HG03064 (cell line): ENCODE measurements at regions not wholly inside any gene's neighbourhood (a gene's known extent, or its start where the extent isn't known, plus 50 kb on each side); places are given as distances from the start of the nearest gene placed in this dataset.
"Not testable (repeated sequence)": the region's sequence is repeated elsewhere in the genome, so short reads cannot be mapped to it uniquely, and the experiment has no call there.

Experiments used
- ATAC-seq: cut with Tn5 transposase; IDR thresholded peaks from one replicate; pipeline ENCODE4 v1.9.1; 2021; ENCODE audit warnings: low read depth; ENCODE audit not compliant: unreplicated experiment

GRCh38 chr10:15921423-15921945, 61.2 kb upstream of the MINDY3 start:
- ATAC-seq = not testable (repeated sequence)

- ATAC-seq = no peak
Measured at GRCh38 chr10:15931376-15931775, 71.1 kb upstream of the MINDY3 start.

- ATAC-seq = not testable (repeated sequence)
Measured at GRCh38 chr10:15939543-15939942, 79.2 kb upstream of the MINDY3 start.

- no peak for ATAC-seq
Measured at GRCh38 chr10:15943426-15943825, 83.1 kb upstream of the MINDY3 start.

- ATAC-seq = no peak
Measured at GRCh38 chr10:15954188-15954587, 93.9 kb upstream of the MINDY3 start.

- ATAC-seq = no peak
Measured at GRCh38 chr10:15960277-15960676, 100.0 kb upstream of the MINDY3 start.

- ATAC-seq = not testable (repeated sequence)
Measured at GRCh38 chr10:15972736-15973135, 112.4 kb upstream of the MINDY3 start.

- no peak for ATAC-seq
Measured at GRCh38 chr10:15985690-15986089, 125.4 kb upstream of the MINDY3 start.

- ATAC-seq = no peak
Measured at GRCh38 chr10:15990535-15991129, 130.3 kb upstream of the MINDY3 start.

- ATAC-seq = no peak
Measured at GRCh38 chr10:15997313-15997712, 137.0 kb upstream of the MINDY3 start.

GRCh38 chr10:16001581-16001980, 141.3 kb upstream of the MINDY3 start:
- ATAC-seq = no peak

- no peak for ATAC-seq
Measured at GRCh38 chr10:16009785-16010184, 149.5 kb upstream of the MINDY3 start.

- ATAC-seq = no peak
Measured at GRCh38 chr10:16011548-16011947, 151.2 kb upstream of the MINDY3 start.

- ATAC-seq = no peak
Measured at GRCh38 chr10:16014469-16014868, 154.2 kb upstream of the MINDY3 start.

GRCh38 chr10:16016688-16017087, 156.4 kb upstream of the MINDY3 start:
- ATAC-seq = no peak

GRCh38 chr10:16020836-16021235, 160.5 kb upstream of the MINDY3 start:
- ATAC-seq = no peak

GRCh38 chr10:16026832-16027231, 166.5 kb upstream of the MINDY3 start:
- not testable (repeated sequence) for ATAC-seq

- ATAC-seq = no peak
Measured at GRCh38 chr10:16030562-16030961, 170.3 kb upstream of the MINDY3 start.

GRCh38 chr10:16049050-16049449, 188.7 kb upstream of the MINDY3 start:
- ATAC-seq = no peak

- no peak for ATAC-seq
Measured at GRCh38 chr10:16049782-16050181, 189.5 kb upstream of the MINDY3 start.

- no peak for ATAC-seq
Measured at GRCh38 chr10:16063350-16063749, 203.0 kb upstream of the MINDY3 start.

GRCh38 chr10:16083551-16083950, 223.2 kb upstream of the MINDY3 start:
- not testable (repeated sequence) for ATAC-seq

GRCh38 chr10:16105082-16105481, 244.8 kb upstream of the MINDY3 start:
- no peak for ATAC-seq
